ENCODE measurements at regions not wholly inside any gene's neighbourhood (a gene's known extent, or its start where the extent isn't known, plus 50 kb on each side); places are given as distances from the start of the nearest gene placed in this dataset.

GRCh38 chr1:29664711-29665110, 428.4 kb downstream of the PTPRU start:
- no peaks in the 10 kb centered on the region for H4K20me1 ChIP-seq (ENCODE audit: insufficient read depth, low read length)
- no TSS peak for BruUV-seq (replicated peaks)
- TF ChIP-seq ZNF260 (CRISPR knock-in tag; IDR thresholded peaks at IDR 0.05; ENCODE audit: borderline replicate concordance, low read depth) (no peak), ZNF17 (CRISPR knock-in tag; IDR thresholded peaks at IDR 0.05) (no peak), ZNF234 (CRISPR knock-in tag; conservative IDR thresholded peaks at IDR 0.05) (no peak), ZNF18 (CRISPR knock-in tag; IDR thresholded peaks at IDR 0.05; ENCODE audit: insufficient replicate concordance) (no peak), ZNF550 (CRISPR knock-in tag; IDR thresholded peaks at IDR 0.05; ENCODE audit: borderline replicate concordance) (no peak), ZNF20 (CRISPR knock-in tag; IDR thresholded peaks at IDR 0.05) (no peak), ETV6 (CRISPR knock-in tag; conservative IDR thresholded peaks at IDR 0.05) (no peak), ZBTB39 (CRISPR knock-in tag; IDR thresholded peaks at IDR 0.05) (no peak), ZNF350 (CRISPR knock-in tag; IDR thresholded peaks at IDR 0.05; ENCODE audit: borderline replicate concordance, low read depth) (no peak), JARID2 (CRISPR knock-in tag; IDR thresholded peaks at IDR 0.05; ENCODE audit: insufficient replicate concordance) (no peak), ZNF296 (CRISPR knock-in tag; conservative IDR thresholded peaks at IDR 0.05) (no peak), ZIK1 (CRISPR knock-in tag; IDR thresholded peaks at IDR 0.05; ENCODE audit: borderline replicate concordance, low read depth) (no peak)
- TF ChIP-seq, protein P1, sequence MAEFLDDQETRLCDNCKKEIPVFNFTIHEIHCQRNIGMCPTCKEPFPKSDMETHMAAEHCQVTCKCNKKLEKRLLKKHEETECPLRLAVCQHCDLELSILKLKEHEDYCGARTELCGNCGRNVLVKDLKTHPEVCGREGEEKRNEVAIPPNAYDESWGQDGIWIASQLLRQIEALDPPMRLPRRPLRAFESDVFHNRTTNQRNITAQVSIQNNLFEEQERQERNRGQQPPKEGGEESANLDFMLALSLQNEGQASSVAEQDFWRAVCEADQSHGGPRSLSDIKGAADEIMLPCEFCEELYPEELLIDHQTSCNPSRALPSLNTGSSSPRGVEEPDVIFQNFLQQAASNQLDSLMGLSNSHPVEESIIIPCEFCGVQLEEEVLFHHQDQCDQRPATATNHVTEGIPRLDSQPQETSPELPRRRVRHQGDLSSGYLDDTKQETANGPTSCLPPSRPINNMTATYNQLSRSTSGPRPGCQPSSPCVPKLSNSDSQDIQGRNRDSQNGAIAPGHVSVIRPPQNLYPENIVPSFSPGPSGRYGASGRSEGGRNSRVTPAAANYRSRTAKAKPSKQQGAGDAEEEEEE (CRISPR knock-in tag; IDR thresholded peaks at IDR 0.05; ENCODE audit: borderline replicate concordance), result no peak
- WGBS (ENCODE audit: low lambda C conversion rate), result 17% methylated on average over 2 of the region's 2 CpGs
- H3K79me2 ChIP-seq (ENCODE audit: insufficient read depth, low read length), result no peaks in the 10 kb centered on the region
- no peak overlapping the region for H3K27ac ChIP-seq (ENCODE audit: extremely low read length, insufficient read depth, low read length)
- H3K4me2 ChIP-seq (ENCODE audit: low read depth, low read length), result no peak overlapping the region
- in situ Hi-C loops (cut with HindIII; ENCODE audit: extremely low pct_ligation_motif_present, low pct_unique_long_range_greater_than_20kb), result no loop called here
- POLR2A ChIA-PET, result no interaction called here
- H3K4me1 ChIP-seq (ENCODE audit: insufficient read depth, low read length), result no peaks in the 10 kb centered on the region
- H3K36me3 ChIP-seq (replicated peaks in 1 of 2; ENCODE audit: control insufficient read depth in 1 of 2, insufficient read depth in 2 of 2, low read length in 2 of 2), result no peaks in the 10 kb centered on the region
- no peak for DNase-seq (ENCODE audit: low spot score)
- no peak overlapping the region for H3K4me3 ChIP-seq (replicated peaks in 1 of 3; ENCODE audit: insufficient read depth in 1 of 3, low read depth in 2 of 3, low read length in 3 of 3)
- H2AFZ ChIP-seq (ENCODE audit: low read length), result no peak overlapping the region
- no peak for FAIRE-seq
- no peak for ATAC-seq
- intact Hi-C loops (cut with micrococcal nuclease; ENCODE audit: unreplicated experiment), result no loop called here
- H3K9me3 ChIP-seq (ENCODE audit: low read length), result no peaks in the 10 kb centered on the region; the same call in 1 of the 2 replicates
- CTCF ChIA-PET (ENCODE audit: low intra/inter-chr PET ratio, low total read pairs), result no interaction called here
- H3K9ac ChIP-seq (ENCODE audit: insufficient read depth, low read depth, low read length), result no peak overlapping the region
- H3K27me3 ChIP-seq (ENCODE audit: control insufficient read depth in 1 of 2, insufficient read depth in 2 of 2, low read length in 2 of 2), result no peaks in the 10 kb centered on the region
